ENCODE measurements at regions not wholly inside any gene's neighbourhood (a gene's known extent, or its start where the extent isn't known, plus 50 kb on each side); places are given as distances from the start of the nearest gene placed in this dataset.
"Not testable (repeated sequence)": the region's sequence is repeated elsewhere in the genome, so short reads cannot be mapped to it uniquely, and the experiment has no call there.

- DNase-seq = no peak
These were observed 789.2 kb upstream of the RGS18 start for GRCh38 chr1:191368891-191369654.

- no peak for DNase-seq
These were observed 786.6 kb upstream of the RGS18 start for GRCh38 chr1:191371626-191372025.

- no peak for DNase-seq
These were observed 770.0 kb upstream of the RGS18 start for GRCh38 chr1:191388283-191388682.

GRCh38 chr1:191396622-191397021 is 761.6 kb upstream of the RGS18 start:
- no peak for DNase-seq

GRCh38 chr1:191398551-191398950 is 759.7 kb upstream of the RGS18 start:
- DNase-seq = no peak

- DNase-seq = no peak
These were observed 752.8 kb upstream of the RGS18 start for GRCh38 chr1:191405417-191405816.

GRCh38 chr1:191414981-191415640 is 743.2 kb upstream of the RGS18 start:
- DNase-seq = no peak

- DNase-seq = no peak
These were observed 738.4 kb upstream of the RGS18 start for GRCh38 chr1:191419842-191420241.

- DNase-seq = no peak
These were observed 730.7 kb upstream of the RGS18 start for GRCh38 chr1:191427593-191427992.

GRCh38 chr1:191432817-191433216 is 725.4 kb upstream of the RGS18 start:
- DNase-seq = no peak

- no peak for DNase-seq
These were observed 719.3 kb upstream of the RGS18 start for GRCh38 chr1:191438979-191439378.

- DNase-seq = not testable (repeated sequence)
These were observed 710.0 kb upstream of the RGS18 start for GRCh38 chr1:191448279-191448678.

- no peak for DNase-seq
These were observed 705.7 kb upstream of the RGS18 start for GRCh38 chr1:191452586-191452985.

- no peak for DNase-seq
These were observed 704.8 kb upstream of the RGS18 start for GRCh38 chr1:191453487-191453886.

GRCh38 chr1:191457889-191458288 is 700.4 kb upstream of the RGS18 start:
- no peak for DNase-seq

- DNase-seq = no peak
These were observed 698.0 kb upstream of the RGS18 start for GRCh38 chr1:191460234-191460633.

- no peak for DNase-seq
These were observed 674.3 kb upstream of the RGS18 start for GRCh38 chr1:191483988-191484387.

- DNase-seq = no peak
These were observed 668.0 kb upstream of the RGS18 start for GRCh38 chr1:191490303-191490702.

GRCh38 chr1:191495040-191495439 is 663.2 kb upstream of the RGS18 start:
- DNase-seq = no peak

- no peak for DNase-seq
These were observed 659.9 kb upstream of the RGS18 start for GRCh38 chr1:191498318-191498717.

GRCh38 chr1:191498825-191499224 is 659.4 kb upstream of the RGS18 start:
- no peak for DNase-seq

GRCh38 chr1:191504999-191505398 is 653.3 kb upstream of the RGS18 start:
- no peak for DNase-seq

GRCh38 chr1:191508239-191508638 is 650.0 kb upstream of the RGS18 start:
- DNase-seq = no peak

- not testable (repeated sequence) for DNase-seq
These were observed 646.8 kb upstream of the RGS18 start for GRCh38 chr1:191511480-191511879.

GRCh38 chr1:191517826-191518225 is 640.4 kb upstream of the RGS18 start:
- no peak for DNase-seq

Data from DMS153 (cell line).